IPS DF 6.9 (cell line): ENCODE measurements at regions not wholly inside any gene's neighbourhood (a gene's known extent, or its start where the extent isn't known, plus 50 kb on each side); places are given as distances from the start of the nearest gene placed in this dataset.
A peak's percentile ranks its signal among the peaks of the same experiment; 100 is the strongest.
"Not testable (repeated sequence)": the region's sequence is repeated elsewhere in the genome, so short reads cannot be mapped to it uniquely, and the experiment has no call there.

Experiments
- DNase-seq: peaks from one replicate; pipeline ENCODE4 v3.0.0-alpha.2; 2013; ENCODE audit warnings: low read depth, low spot score
- H3K27ac ChIP-seq: one replicate; pipeline ENCODE4 v1.5.1; 2013; ENCODE audit warnings: low read length, control low read depth
- H3K27me3 ChIP-seq: 2 replicates; pipeline ENCODE4 v1.6.1; 2013; ENCODE audit warnings: mild to moderate bottlenecking, low read length; ENCODE audit not compliant: control insufficient read depth, insufficient read depth
- H3K36me3 ChIP-seq: 2 replicates; pipeline ENCODE4 v1.6.1; 2013; ENCODE audit warnings: low read length; ENCODE audit not compliant: control insufficient read depth, insufficient read depth
- H3K4me1 ChIP-seq: 2 replicates; pipeline ENCODE4 v1.6.1; 2013; ENCODE audit warnings: low read length; ENCODE audit not compliant: control insufficient read depth, insufficient read depth
- H3K4me3 ChIP-seq: 2 replicates; pipeline ENCODE4 v1.5.1; 2013; ENCODE audit warnings: mild to moderate bottlenecking, low read length
- H3K9me3 ChIP-seq: 2 replicates; pipeline ENCODE4 v1.6.1; 2013; ENCODE audit warnings: low read length, inconsistent platforms; ENCODE audit not compliant: control insufficient read depth, insufficient read depth
- WGBS: extraction: QIAGEN DNeasy Blood & Tissue Kit; methylation state at CpG from one replicate; pipeline ENCODE4 v1.1.7; 2013; ENCODE audit warnings: mixed read lengths, missing lambda C conversion rate; ENCODE audit not compliant: insufficient read length, insufficient coverage; 5-methylcytosine and 5-hydroxymethylcytosine counted together

DNA sequence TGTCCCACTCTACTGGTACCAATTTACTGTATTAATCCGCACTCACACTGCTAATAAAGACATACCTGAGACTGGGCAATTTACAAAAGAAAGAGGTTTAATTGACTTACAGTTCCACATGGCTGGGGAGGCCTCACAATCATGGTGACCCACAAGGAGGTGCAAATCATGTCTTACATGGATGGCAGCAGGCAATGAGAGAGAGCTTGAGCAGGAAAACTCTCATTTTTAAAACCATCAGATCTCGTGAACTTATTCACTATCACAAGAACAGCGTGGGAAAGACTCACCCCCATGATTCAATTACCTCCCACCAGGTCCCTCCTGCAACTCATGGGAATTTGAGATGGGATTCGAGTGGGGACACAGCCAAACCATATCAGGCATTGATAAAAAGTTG lies 298.5 kb downstream of the DUSP6 start:
- WGBS, result no CpG with 5 or more reads among the region's 4 CpGs
- H3K4me3 ChIP-seq, DNase-seq, H3K27me3 ChIP-seq, H3K9me3 ChIP-seq, H3K36me3 ChIP-seq, H3K4me1 ChIP-seq, H3K27ac ChIP-seq: not testable (repeated sequence)

DNA sequence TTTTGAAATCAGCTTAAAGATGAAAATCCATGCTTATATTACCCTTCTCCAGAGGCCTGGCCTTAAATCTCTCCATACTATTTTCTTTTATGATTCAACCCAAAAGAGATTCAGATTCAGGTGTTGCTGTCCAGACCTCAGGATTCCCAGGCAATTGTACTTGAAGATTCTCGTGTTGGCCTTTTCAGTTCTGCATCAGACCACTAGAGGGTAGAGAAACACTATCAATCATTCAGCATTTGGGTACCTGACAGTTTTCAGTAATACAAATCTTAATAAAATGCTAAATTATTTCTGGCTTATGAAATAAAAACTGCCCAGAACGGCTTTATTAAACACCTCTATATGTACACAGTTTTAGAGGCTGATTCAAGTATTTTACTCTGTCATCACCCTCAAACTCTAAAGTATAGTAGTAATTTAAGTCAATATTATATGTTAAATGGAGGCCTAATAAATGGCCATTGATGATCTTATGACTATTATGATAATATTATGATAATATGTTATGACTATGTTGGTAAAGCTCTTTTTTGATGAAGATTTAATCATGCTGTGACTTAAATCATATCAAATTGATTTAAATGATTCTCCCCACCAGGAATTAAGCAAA lies 301.1 kb downstream of the DUSP6 start:
- DNase-seq, result peak; percentile 29
- Histone ChIP-seq H3K4me3 (no peak overlapping the region), H3K27me3 (no peaks in the 10 kb centered on the region), H3K9me3 (no peaks in the 10 kb centered on the region), H3K4me1 (no peaks in the 10 kb centered on the region), H3K36me3 (no peaks in the 10 kb centered on the region), H3K27ac (no peak overlapping the region)
- no CpG with 5 or more reads among the region's 2 CpGs for WGBS

DNA sequence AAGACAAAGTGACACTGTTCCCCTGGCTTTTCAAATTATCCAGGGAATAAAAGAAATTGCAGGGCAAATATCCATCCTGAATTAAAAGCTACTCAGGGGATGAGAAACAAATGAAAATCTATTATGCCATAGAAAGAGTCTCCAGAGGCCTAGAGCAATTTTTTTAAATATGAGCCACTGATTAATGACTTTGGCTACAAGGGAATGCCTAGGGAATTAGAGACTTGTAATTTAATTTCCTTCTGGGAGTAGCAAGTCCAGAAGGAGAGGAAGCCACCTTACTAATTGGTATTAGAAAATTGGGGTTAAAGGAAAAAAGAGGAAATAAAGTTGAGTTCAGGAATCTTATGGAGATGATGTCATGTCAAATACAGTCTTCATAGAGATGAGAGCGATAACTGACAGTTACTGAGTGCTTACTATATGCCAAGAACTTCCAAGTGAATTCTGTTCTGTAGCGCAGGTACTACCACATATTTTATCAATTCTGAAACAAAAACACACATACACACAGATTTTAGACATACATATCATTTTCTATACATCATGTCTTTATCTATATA lies 304.4 kb downstream of the DUSP6 start:
- no peaks in the 10 kb centered on the region for H3K9me3 ChIP-seq
- H3K27me3 ChIP-seq, result no peaks in the 10 kb centered on the region
- DNase-seq, result no peak
- WGBS, result no CpG with 5 or more reads among the region's 2 CpGs
- H3K27ac ChIP-seq, result no peak overlapping the region
- no peaks in the 10 kb centered on the region for H3K4me1 ChIP-seq
- H3K36me3 ChIP-seq, result no peaks in the 10 kb centered on the region
- no peak overlapping the region for H3K4me3 ChIP-seq

DNA sequence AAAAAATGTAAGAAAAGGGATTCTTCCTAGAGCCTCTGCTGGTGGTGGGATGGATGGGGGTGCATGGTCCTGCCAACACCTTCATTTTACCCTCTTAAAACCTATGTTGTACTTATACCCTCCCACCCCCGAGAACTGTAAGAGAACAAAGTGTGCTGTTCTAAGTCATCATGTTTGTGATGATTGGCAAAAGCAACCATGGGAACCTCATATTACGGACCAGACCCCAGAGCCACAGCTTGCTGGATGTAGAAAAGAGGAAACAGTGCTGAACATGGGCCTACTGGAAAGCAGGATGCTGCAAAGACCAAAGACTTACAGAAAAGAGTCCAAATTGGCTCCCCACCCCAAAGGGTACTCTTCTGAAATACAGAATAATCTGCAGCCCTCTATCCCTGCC lies 311.2 kb downstream of the DUSP6 start:
- Histone ChIP-seq H3K9me3 (no peaks in the 10 kb centered on the region), H3K36me3 (no peaks in the 10 kb centered on the region), H3K27ac (no peak overlapping the region), H3K4me1 (no peaks in the 10 kb centered on the region), H3K4me3 (no peak overlapping the region), H3K27me3 (no peaks in the 10 kb centered on the region)
- no peak for DNase-seq
- WGBS, result no CpG with 5 or more reads among the region's 2 CpGs

DNA sequence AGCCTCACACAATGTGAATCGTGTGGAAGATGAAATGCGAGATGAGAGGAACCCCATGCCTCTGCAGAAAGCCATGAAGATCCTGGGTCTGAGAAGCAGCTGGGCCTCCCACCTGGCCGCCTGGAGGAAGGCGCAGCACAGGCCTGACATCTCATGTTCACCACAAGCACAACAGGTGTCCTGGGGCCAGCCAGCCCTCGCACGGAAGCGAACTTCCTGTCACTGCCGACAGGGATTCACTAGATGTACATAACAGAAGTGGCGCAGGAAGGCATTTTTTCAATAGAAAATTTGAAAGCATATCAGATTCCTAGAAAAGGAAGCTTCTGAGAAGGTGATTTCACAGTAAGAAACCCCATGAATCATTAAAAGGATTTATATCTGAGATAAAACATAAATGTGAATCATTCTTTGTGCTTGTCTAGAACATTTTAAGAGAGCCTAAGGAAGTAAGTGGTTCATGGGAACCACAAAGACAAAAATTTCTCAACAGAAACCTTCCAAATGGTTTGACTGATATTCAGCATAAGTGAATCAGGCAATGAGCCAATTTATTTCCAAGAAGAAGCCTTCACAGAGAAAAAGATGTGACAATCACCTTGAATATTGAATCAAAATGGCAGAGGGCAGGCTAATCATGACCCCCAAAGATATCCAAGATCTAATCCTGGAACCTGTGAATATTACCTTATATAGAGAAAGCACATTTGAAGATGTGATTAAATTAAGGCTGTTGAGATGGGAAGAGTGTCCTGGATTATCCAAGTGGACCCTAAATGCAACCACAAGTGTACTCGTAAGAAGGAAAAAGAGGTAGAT lies 311.9 kb downstream of the DUSP6 start:
- Histone ChIP-seq H3K9me3 (no peaks in the 10 kb centered on the region), H3K4me1 (no peaks in the 10 kb centered on the region), H3K36me3 (no peaks in the 10 kb centered on the region), H3K27ac (no peak overlapping the region), H3K27me3 (no peaks in the 10 kb centered on the region), H3K4me3 (no peak overlapping the region)
- no CpG with 5 or more reads among the region's 10 CpGs for WGBS
- DNase-seq, result no peak

DNA sequence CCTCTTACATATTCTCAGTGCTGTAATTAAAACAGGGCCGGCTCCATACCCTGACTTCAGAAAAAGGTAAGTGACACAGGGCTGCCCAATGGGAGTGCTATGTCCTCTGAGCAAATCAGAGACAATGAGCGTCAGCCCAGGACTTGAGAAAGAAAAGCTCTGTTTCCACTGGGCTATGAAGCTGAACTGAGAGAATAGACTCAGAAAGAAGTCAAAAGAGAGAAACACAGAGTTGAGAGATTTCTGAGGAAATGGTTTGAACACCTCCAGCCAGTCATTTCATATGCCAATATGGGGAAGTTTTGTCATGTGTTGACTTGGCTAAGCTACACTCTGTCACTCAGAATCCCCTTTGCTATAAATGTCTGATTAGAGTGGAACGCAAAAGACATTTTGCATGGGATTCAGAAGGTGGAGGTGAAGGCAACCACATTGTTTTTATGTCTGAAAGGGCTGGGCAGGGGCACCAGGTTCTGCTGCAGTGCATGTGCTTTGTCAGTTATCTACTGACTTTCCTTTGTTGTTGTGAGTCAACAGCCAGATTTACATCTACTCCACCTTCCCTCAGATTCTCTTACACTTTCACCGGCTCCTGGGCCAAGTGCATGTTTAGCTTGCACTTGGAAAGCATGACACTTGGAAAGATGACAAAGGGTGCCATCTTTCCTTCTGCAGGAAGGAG lies 313.3 kb downstream of the DUSP6 start:
- Histone ChIP-seq H3K27me3 (no peaks in the 10 kb centered on the region), H3K4me3 (no peak overlapping the region), H3K4me1 (no peaks in the 10 kb centered on the region), H3K36me3 (no peaks in the 10 kb centered on the region), H3K27ac (no peak overlapping the region), H3K9me3 (no peaks in the 10 kb centered on the region)
- DNase-seq, result no peak
- no CpG with 5 or more reads among the region's 4 CpGs for WGBS

DNA sequence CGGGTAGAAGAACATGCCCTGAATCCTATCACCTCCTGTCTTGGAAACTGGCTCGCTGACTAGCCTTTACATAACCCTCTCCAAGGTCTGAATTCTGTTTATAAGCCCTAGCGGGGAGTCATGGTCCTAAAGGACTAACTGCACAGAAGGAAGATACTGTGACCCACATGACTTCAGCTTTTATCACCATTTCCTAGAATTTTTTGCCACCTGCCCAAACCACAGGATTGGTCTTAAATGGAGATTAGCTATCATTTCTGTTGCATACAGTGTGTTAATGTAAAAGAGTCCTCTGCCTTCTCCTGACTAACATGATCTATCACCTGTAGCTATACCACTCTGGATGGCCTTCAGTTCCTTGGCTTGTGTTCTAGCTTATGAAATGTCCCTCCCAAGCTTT lies 319.2 kb downstream of the DUSP6 start:
- Histone ChIP-seq H3K9me3 (no peaks in the 10 kb centered on the region), H3K36me3 (no peaks in the 10 kb centered on the region), H3K4me1 (no peaks in the 10 kb centered on the region), H3K4me3 (no peak overlapping the region), H3K27me3 (no peaks in the 10 kb centered on the region), H3K27ac (no peak overlapping the region)
- no peak for DNase-seq
- WGBS, result no CpG with 5 or more reads among the region's 3 CpGs

DNA sequence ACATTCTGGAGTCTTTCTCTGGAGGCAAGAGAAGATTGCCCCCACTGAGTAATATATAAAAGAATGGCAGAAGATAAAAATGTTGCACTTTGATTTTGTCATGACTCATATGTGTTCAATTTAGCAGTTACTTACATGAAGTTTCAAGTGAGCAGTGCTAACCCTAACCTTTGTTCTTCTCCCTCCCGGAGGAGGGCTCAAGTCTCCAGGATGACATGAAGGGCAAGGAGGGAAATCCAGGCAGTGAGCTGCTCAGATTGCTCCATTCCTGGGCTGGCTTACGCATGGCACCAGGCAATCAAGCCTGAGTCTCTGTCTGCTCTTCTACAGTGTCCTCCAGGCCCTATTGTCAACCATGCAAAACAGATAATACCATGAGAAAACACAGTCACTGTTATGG lies 322.3 kb downstream of the DUSP6 start:
- no CpG with 5 or more reads among the region's 2 CpGs for WGBS
- no peaks in the 10 kb centered on the region for H3K36me3 ChIP-seq
- no peak overlapping the region for H3K27ac ChIP-seq
- no peaks in the 10 kb centered on the region for H3K9me3 ChIP-seq
- no peak for DNase-seq
- no peaks in the 10 kb centered on the region for H3K27me3 ChIP-seq
- no peaks in the 10 kb centered on the region for H3K4me1 ChIP-seq
- no peak overlapping the region for H3K4me3 ChIP-seq

DNA sequence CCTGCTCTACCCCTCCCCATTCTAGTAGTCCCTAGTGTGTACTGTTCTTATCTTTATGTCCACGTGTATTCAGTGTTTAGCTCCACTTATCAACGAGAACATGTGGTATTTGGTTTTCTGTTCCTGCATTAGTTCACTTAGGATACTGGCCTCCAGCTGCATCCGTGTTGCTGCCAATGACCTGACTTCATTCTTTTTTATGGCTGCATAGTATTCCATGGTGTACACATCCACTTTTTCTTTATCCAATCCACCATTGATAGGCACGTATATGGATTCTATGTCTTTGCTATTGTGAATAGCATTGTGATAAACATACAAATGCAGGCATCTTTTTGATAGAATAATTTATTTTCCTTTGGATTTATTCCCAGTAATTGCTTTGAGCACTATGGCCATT lies 327.7 kb downstream of the DUSP6 start:
- Histone ChIP-seq H3K4me3 (no peak overlapping the region), H3K4me1 (no peaks in the 10 kb centered on the region), H3K27ac (no peak overlapping the region), H3K36me3 (no peaks in the 10 kb centered on the region), H3K9me3 (no peaks in the 10 kb centered on the region), H3K27me3 (no peaks in the 10 kb centered on the region)
- no peak for DNase-seq
- WGBS, result no CpG with 5 or more reads among the region's 4 CpGs

DNA sequence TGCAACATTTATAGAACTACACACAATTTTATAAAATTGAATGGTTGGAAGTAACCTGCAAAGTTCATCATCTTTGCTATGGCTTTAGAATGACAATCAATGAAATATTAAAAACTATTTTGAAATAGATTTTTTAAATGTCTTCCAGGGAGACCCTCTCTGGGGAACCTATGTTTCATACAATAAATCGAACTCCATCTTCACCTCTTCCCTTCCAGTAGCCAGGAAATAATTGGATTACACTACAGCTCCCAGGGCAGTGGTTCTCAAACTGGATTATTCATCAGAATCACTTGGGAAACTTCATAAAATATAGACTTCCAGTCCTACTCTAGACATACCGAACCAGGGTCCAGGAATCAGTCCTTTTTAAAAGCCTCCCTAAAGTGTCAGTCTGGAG lies 328.4 kb downstream of the DUSP6 start:
- WGBS, result no CpG with 5 or more reads among the region's 2 CpGs
- no peaks in the 10 kb centered on the region for H3K36me3 ChIP-seq
- no peaks in the 10 kb centered on the region for H3K9me3 ChIP-seq
- H3K27ac ChIP-seq, result no peak overlapping the region
- no peak overlapping the region for H3K4me3 ChIP-seq
- H3K27me3 ChIP-seq, result no peaks in the 10 kb centered on the region
- no peak for DNase-seq
- H3K4me1 ChIP-seq, result no peaks in the 10 kb centered on the region
